ENCODE measurements at regions not wholly inside any gene's neighbourhood (a gene's known extent, or its start where the extent isn't known, plus 50 kb on each side); places are given as distances from the start of the nearest gene placed in this dataset.

- no peak for DNase-seq
- Histone ChIP-seq H3K4me3 (no peak overlapping the region), H3K9me3 (no peaks in the 10 kb centered on the region), H3K27me3 (no peaks in the 10 kb centered on the region), H3K27ac (no peak overlapping the region), H3K4me1 (no peaks in the 10 kb centered on the region), H3K36me3 (no peaks in the 10 kb centered on the region)
- intact Hi-C loops (cut with DNase I; ENCODE audit: low total_unique reads) = no loop called here
- no peak for TF ChIP-seq CTCF (IDR thresholded peaks at IDR 0.05)
These were observed 402.7 kb downstream of the C4orf33 start for GRCh38 chr4:129498626-129499025.

GRCh38 chr4:129514852-129515251 lies 418.9 kb downstream of the C4orf33 start:
- H3K27me3 ChIP-seq = no peaks in the 10 kb centered on the region
- H3K9me3 ChIP-seq = no peaks in the 10 kb centered on the region
- no peak overlapping the region for H3K27ac ChIP-seq
- DNase-seq = no peak
- intact Hi-C loops (cut with DNase I; ENCODE audit: low total_unique reads) = no loop called here
- TF ChIP-seq CTCF (IDR thresholded peaks at IDR 0.05) = no peak
- H3K36me3 ChIP-seq = no peaks in the 10 kb centered on the region
- no peaks in the 10 kb centered on the region for H3K4me1 ChIP-seq
- no peak overlapping the region for H3K4me3 ChIP-seq

DNA sequence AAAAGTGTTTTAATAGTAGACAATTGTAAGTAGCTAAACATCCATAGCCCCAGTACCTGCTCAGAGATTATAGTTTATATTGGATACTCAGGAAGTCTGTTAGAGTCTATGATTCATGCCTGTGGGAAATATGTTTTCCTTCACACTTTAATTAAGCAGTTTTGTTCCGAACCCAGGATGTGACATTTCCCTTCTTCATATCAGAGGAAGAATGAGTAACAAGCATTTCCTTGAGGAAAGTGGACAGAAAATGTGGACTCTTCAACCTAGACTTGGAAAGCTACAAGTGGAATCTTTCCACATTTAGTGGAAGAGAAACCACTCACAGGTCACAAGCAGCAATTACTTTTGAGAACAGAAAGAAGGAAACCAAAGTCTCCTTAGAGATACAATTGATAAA lies 419.4 kb downstream of the C4orf33 start:
- Histone ChIP-seq H3K4me3 (no peak overlapping the region), H3K27me3 (no peaks in the 10 kb centered on the region), H3K27ac (no peak overlapping the region), H3K36me3 (no peaks in the 10 kb centered on the region), H3K9me3 (no peaks in the 10 kb centered on the region), H3K4me1 (no peaks in the 10 kb centered on the region)
- intact Hi-C loops (cut with DNase I; ENCODE audit: low total_unique reads) = no loop called here
- no peak for DNase-seq
- TF ChIP-seq CTCF (IDR thresholded peaks at IDR 0.05) = no peak

- DNase-seq = no peak
- intact Hi-C loops (cut with DNase I; ENCODE audit: low total_unique reads) = no loop called here
- H3K4me1 ChIP-seq = no peaks in the 10 kb centered on the region
- H3K36me3 ChIP-seq = no peaks in the 10 kb centered on the region
- H3K9me3 ChIP-seq = no peaks in the 10 kb centered on the region
- no peak for TF ChIP-seq CTCF (IDR thresholded peaks at IDR 0.05)
- H3K4me3 ChIP-seq = no peak overlapping the region
- no peak overlapping the region for H3K27ac ChIP-seq
- H3K27me3 ChIP-seq = no peaks in the 10 kb centered on the region
These were observed 430.9 kb downstream of the C4orf33 start for GRCh38 chr4:129526812-129527211.

DNA sequence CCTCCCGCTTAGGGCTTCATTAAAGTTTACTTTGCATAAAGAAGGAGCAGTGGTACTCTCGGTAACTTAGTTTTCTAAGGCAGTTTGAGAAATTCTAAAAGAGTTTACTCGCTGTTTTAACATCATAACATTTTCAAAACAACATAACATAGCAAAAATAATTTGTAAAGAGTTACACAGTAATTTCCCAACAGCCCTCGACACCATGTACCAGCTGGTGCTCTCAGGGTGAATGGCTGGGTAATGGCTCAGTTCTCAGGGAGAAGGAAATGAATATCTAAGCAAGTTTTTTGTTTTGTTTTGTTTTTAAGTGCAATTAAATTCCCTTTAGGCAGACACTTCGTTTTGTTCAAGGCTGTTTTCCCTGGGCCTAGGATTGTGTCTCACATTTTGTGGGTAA lies 435.3 kb downstream of the C4orf33 start:
- DNase-seq = no peak
- no peak overlapping the region for H3K4me3 ChIP-seq
- TF ChIP-seq CTCF (IDR thresholded peaks at IDR 0.05) = no peak
- H3K27me3 ChIP-seq = no peaks in the 10 kb centered on the region
- intact Hi-C loops (cut with DNase I; ENCODE audit: low total_unique reads) = no loop called here
- no peak overlapping the region for H3K27ac ChIP-seq
- no peaks in the 10 kb centered on the region for H3K9me3 ChIP-seq
- no peaks in the 10 kb centered on the region for H3K36me3 ChIP-seq
- no peaks in the 10 kb centered on the region for H3K4me1 ChIP-seq

DNA sequence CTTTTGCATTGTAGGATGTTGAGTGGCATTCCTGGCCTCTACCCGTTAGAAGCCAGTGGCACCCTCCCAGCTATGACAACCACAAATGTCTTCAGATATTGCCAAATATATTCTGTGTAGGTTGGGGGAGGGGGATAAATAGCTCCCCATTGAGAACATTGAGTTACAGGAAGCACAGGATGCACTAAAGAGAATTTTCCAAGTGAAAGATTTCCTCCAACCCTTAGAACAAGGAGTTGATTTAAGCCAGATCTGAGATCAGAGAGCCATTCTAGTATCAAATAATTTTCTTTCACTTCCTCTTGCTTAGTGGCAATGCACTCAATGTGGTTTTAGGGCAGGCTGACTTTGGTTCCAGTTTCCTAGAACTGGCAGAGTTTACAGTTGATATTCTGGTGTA lies 436.6 kb downstream of the C4orf33 start:
- intact Hi-C loops (cut with DNase I; ENCODE audit: low total_unique reads) = no loop called here
- no peak for TF ChIP-seq CTCF (IDR thresholded peaks at IDR 0.05)
- Histone ChIP-seq H3K27me3 (no peaks in the 10 kb centered on the region), H3K36me3 (no peaks in the 10 kb centered on the region), H3K9me3 (no peaks in the 10 kb centered on the region), H3K4me1 (no peaks in the 10 kb centered on the region), H3K27ac (no peak overlapping the region), H3K4me3 (no peak overlapping the region)
- no peak for DNase-seq
